ENCODE measurements at regions not wholly inside any gene's neighbourhood (a gene's known extent, or its start where the extent isn't known, plus 50 kb on each side); places are given as distances from the start of the nearest gene placed in this dataset.

DNA sequence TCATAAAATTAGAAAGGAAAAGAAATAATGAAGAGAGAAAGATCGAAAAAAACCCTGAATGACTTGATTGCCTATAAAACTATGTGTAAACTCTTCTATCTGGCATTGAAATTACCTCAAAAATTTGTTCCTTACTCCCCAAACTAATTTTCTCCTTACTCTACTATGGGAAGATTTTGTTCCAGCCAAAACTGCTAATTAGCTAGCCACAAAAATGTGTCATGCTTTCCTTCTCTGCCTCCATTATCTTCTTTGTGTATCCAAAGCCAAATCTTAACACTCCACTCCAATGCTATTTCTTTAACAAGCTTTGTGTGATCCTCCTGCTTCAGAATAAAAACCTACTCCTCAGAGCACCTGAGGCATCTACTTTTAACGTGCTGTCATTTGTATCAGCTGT, 831.2 kb downstream of the METTL15 start:
- TF ChIP-seq CTCF (IDR thresholded peaks at IDR 0.05) = no peak

- no peak for TF ChIP-seq CTCF (IDR thresholded peaks at IDR 0.05)
Measured at GRCh38 chr11:28938091-28938490, 829.9 kb downstream of the METTL15 start.

- no peak for TF ChIP-seq CTCF (IDR thresholded peaks at IDR 0.05)
Measured at GRCh38 chr11:28932940-28933339, 824.8 kb downstream of the METTL15 start.

DNA sequence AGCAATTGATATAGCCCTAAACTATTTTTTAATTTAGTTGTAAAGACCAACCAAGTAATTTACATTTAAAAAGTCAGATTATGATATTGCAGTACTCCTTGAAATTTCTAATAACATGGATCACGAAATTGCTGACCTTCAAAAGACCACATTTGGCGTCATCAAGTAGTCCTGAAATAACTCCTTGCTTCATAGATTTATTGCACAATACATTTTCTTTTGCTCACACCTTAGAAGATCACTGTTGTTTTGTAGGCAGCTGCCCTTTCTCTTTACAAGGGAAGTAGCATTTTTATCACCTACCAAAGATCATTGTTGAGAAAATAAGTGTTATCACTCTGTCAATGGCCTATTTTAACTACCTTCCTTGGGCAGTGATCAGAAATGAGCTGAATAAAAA, 815.8 kb downstream of the METTL15 start:
- no peak for TF ChIP-seq CTCF (IDR thresholded peaks at IDR 0.05)

GRCh38 chr11:28922386-28922981, 814.3 kb downstream of the METTL15 start:
- no peak for TF ChIP-seq CTCF (IDR thresholded peaks at IDR 0.05)

GRCh38 chr11:28919194-28919593, 811.0 kb downstream of the METTL15 start:
- no peak for TF ChIP-seq CTCF (IDR thresholded peaks at IDR 0.05)

- TF ChIP-seq CTCF (IDR thresholded peaks at IDR 0.05) = no peak
Measured at GRCh38 chr11:28913883-28914282, 805.7 kb downstream of the METTL15 start.

DNA sequence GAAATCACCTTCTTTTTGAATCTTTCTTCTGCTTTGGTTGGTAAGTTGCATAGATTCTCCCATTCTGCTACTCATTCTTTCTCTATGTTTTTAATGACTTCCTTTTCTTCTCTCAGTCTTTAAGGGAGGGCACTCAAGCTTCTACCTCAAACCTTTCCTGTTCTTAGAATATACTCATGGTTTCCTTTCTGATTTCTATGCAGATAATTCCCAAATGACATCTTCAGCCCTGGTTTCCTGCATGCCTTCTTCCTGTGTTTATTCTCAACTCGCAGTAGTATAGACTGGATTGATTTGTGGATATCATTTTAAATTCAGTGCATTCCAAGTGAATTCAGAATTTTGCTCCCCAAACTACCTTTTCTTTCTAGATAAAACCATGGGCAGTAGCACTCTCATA, 803.6 kb downstream of the METTL15 start:
- TF ChIP-seq CTCF (IDR thresholded peaks at IDR 0.05) = no peak

Data from LNCAP (cell line).